Smooth muscle cell (in vitro differentiated cells): ENCODE measurements at regions not wholly inside any gene's neighbourhood (a gene's known extent, or its start where the extent isn't known, plus 50 kb on each side); places are given as distances from the start of the nearest gene placed in this dataset.

ENCODE experiments used
- DNase-seq: peaks from one replicate; lab custom pipeline; 2025; ENCODE audit not compliant: unreplicated experiment; lab: John Stamatoyannopoulos, UW
- H2AFZ ChIP-seq: fragments of 200-600 bp; sonication (generic); 2 replicates; pipeline ENCODE4 v1.6.0; 2016; ENCODE audit warnings: antibody characterized with exemption, low read depth, mild to moderate bottlenecking
- H3F3A ChIP-seq: fragments of 200-600 bp; sonication (generic); 2 replicates; pipeline ENCODE4 v1.6.0; 2017; ENCODE audit warnings: antibody characterized with exemption, low read depth
- H3K27ac ChIP-seq: fragments of 200-600 bp; sonication (generic); 2 replicates; pipeline ENCODE4 v1.5.1; 2016; ENCODE audit warnings: low read depth, mild to moderate bottlenecking
- H3K27me3 ChIP-seq: fragments of 200-600 bp; sonication (generic); 2 replicates; pipeline ENCODE4 v1.6.1; 2016; ENCODE audit warnings: low read depth, mild to moderate bottlenecking
- H3K36me3 ChIP-seq: fragments of 200-600 bp; sonication (generic); 2 replicates; pipeline ENCODE4 v1.5.1; 2016; ENCODE audit warnings: low read depth
- H3K4me1 ChIP-seq: fragments of 200-600 bp; sonication (generic); 2 replicates; pipeline ENCODE4 v1.5.1; 2016; ENCODE audit warnings: low read depth
- H3K4me2 ChIP-seq: fragments of 200-600 bp; sonication (generic); 2 replicates; pipeline ENCODE4 v1.6.0; 2016; ENCODE audit warnings: mild to moderate bottlenecking
- H3K4me3 ChIP-seq: fragments of 200-600 bp; sonication (generic); 2 replicates; pipeline ENCODE4 v1.5.1; 2016; ENCODE audit warnings: mild to moderate bottlenecking
- H3K79me2 ChIP-seq: fragments of 200-600 bp; sonication (generic); 2 replicates; pipeline ENCODE4 v1.6.0; 2016; ENCODE audit warnings: low read depth, mild to moderate bottlenecking
- H3K9ac ChIP-seq: fragments of 200-600 bp; sonication (generic); 2 replicates; pipeline ENCODE4 v1.6.0; 2016; ENCODE audit warnings: low read depth
- H3K9me3 ChIP-seq: fragments of 200-600 bp; sonication (generic); replicated peaks from 2 replicates; pipeline ENCODE4 v1.5.1; 2016; ENCODE audit warnings: low read depth
- H4K20me1 ChIP-seq: fragments of 200-600 bp; sonication (generic); 2 replicates; pipeline ENCODE4 v1.6.0; 2016; ENCODE audit warnings: low read depth
- WGBS: methylation state at CpG from one replicate; pipeline ENCODE4 v1.1.7; 2016; ENCODE audit warnings: low lambda C conversion rate; 5-methylcytosine and 5-hydroxymethylcytosine counted together
- TF ChIP-seq, protein P1 (sequence below): fragments of 200-600 bp; sonication (generic); IDR thresholded peaks from 2 replicates; pipeline ENCODE4 v1.5.1; 2017; ENCODE audit warnings: borderline replicate concordance, mild to moderate bottlenecking, antibody characterized with exemption; ENCODE audit not compliant: insufficient read depth, poor library complexity, severe bottlenecking

DNA sequence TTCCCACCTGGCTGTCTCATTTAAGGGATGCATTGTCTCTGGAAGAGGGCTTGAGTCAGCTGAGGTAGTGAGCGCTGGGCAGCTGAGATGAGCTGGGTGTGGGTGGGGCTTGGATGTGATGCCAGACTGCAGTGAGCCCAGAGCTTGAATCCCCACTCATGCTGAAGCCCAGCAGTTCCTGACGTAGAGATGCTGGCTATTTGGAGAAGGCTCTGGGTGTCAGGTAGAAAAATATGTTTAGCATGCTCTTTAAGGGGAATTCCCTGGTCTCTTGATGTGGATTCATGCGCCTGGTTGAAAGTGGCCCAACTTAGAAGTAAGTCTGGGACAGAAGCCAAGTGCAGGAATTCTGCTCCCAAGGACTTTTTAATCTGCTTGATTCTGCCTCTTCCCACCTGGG, 241.5 kb upstream of the IGFBP3 start:
- Histone ChIP-seq H3K27ac (no peak overlapping the region), H3K4me2 (no peak overlapping the region), H3F3A (peaks cover 4% of the 10 kb centered on the region), H3K9ac (no peak overlapping the region), H2AFZ (no peak overlapping the region), H3K4me3 (no peak overlapping the region), H3K27me3 (no peaks in the 10 kb centered on the region), H4K20me1 (no peaks in the 10 kb centered on the region), H3K9me3 (no peaks in the 10 kb centered on the region), H3K79me2 (no peaks in the 10 kb centered on the region), H3K4me1 (no peaks in the 10 kb centered on the region), H3K36me3 (no peaks in the 10 kb centered on the region)
- DNase-seq, result no peak
- 73% methylated on average over 3 of the region's 3 CpGs for WGBS
- TF ChIP-seq, protein P1, sequence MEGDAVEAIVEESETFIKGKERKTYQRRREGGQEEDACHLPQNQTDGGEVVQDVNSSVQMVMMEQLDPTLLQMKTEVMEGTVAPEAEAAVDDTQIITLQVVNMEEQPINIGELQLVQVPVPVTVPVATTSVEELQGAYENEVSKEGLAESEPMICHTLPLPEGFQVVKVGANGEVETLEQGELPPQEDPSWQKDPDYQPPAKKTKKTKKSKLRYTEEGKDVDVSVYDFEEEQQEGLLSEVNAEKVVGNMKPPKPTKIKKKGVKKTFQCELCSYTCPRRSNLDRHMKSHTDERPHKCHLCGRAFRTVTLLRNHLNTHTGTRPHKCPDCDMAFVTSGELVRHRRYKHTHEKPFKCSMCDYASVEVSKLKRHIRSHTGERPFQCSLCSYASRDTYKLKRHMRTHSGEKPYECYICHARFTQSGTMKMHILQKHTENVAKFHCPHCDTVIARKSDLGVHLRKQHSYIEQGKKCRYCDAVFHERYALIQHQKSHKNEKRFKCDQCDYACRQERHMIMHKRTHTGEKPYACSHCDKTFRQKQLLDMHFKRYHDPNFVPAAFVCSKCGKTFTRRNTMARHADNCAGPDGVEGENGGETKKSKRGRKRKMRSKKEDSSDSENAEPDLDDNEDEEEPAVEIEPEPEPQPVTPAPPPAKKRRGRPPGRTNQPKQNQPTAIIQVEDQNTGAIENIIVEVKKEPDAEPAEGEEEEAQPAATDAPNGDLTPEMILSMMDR, result no peak

DNA sequence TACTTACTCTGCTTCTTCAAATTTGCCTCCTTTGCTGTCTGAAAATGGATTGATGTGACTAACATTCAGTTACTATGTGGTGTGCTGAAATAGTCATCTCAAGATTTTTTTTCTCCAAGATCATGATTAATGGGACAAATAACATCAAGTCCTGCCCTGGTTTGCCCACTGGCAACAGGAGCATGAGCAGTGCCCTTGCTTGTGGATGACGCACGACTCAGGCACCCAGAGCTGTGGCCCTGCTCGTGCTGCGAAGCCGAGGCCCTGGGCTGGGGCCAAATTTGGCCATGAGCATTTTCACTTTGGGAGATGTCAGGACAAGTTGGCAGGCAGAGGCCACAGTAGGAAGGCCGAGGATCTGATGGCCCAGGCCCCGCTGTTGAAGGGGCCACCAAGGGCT, 239.8 kb upstream of the IGFBP3 start:
- Histone ChIP-seq H3K4me2 (no peak overlapping the region), H2AFZ (no peak overlapping the region), H3K79me2 (no peaks in the 10 kb centered on the region), H3K27me3 (no peaks in the 10 kb centered on the region), H3F3A (peaks cover 4% of the 10 kb centered on the region), H3K9me3 (no peaks in the 10 kb centered on the region), H3K4me3 (no peak overlapping the region), H3K27ac (no peak overlapping the region), H3K9ac (no peak overlapping the region), H4K20me1 (no peaks in the 10 kb centered on the region), H3K4me1 (no peaks in the 10 kb centered on the region), H3K36me3 (no peaks in the 10 kb centered on the region)
- 95% methylated on average over 7 of the region's 7 CpGs for WGBS
- DNase-seq, result no peak
- TF ChIP-seq, protein P1, result no peak

DNA sequence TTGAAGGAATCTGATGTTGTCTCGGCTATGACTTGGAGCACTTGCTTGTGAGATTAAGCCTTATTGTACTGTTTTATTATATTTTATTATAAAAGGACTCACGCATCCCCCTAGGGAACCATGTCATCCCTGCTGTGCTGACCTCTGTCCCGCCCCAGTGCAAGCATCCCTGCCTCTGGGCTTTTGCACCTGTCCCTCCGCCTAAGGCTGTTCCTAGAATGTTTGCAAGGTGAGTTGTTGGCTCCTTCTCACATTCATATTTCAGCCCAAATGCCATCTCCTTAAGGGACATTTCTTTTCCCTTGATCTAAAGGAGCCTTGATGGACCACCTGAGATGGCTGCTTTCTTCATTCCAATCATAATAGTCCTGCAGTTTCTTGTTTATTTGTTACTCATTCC, 236.9 kb upstream of the IGFBP3 start:
- WGBS, result 93% methylated on average over 4 of the region's 4 CpGs
- TF ChIP-seq, protein P1, result no peak
- H3K79me2 ChIP-seq, result no peaks in the 10 kb centered on the region
- no peaks in the 10 kb centered on the region for H3K9me3 ChIP-seq
- H3K27me3 ChIP-seq, result no peaks in the 10 kb centered on the region
- DNase-seq, result no peak
- H3K36me3 ChIP-seq, result no peaks in the 10 kb centered on the region
- H3K27ac ChIP-seq, result no peak overlapping the region
- no peak overlapping the region for H3K4me2 ChIP-seq
- H2AFZ ChIP-seq, result no peak overlapping the region
- no peaks in the 10 kb centered on the region for H4K20me1 ChIP-seq
- no peak overlapping the region for H3K9ac ChIP-seq
- H3K4me1 ChIP-seq, result no peaks in the 10 kb centered on the region
- H3K4me3 ChIP-seq, result no peak overlapping the region
- peaks cover 10% of the 10 kb centered on the region for H3F3A ChIP-seq

DNA sequence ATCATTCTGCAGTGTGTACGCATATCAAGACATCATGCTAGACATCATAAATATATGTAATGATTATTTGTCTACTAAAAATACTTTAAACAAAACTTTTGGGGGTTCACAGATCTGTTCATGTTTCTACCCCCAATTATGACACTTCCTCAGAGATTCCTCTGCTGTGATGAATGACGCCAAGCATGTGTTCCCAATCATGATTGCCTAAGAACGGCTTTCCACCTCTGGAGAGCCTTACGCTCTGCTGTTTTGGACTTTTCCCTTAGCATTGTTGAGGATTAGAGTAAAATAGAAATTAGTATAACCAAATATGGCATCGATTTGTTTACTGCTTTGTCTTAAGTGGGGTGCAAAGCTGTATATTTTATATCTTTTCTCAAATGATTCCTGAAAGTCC, 236.3 kb upstream of the IGFBP3 start:
- Histone ChIP-seq H3K79me2 (no peaks in the 10 kb centered on the region), H3K36me3 (no peaks in the 10 kb centered on the region), H3K27me3 (no peaks in the 10 kb centered on the region), H3K4me1 (no peaks in the 10 kb centered on the region), H3K27ac (no peak overlapping the region), H3F3A (peaks cover 10% of the 10 kb centered on the region), H3K4me3 (no peak overlapping the region), H3K9ac (no peak overlapping the region), H2AFZ (no peak overlapping the region), H4K20me1 (no peaks in the 10 kb centered on the region), H3K9me3 (no peaks in the 10 kb centered on the region), H3K4me2 (no peak overlapping the region)
- 85% methylated on average over 5 of the region's 5 CpGs for WGBS
- no peak for DNase-seq
- TF ChIP-seq, protein P1, result no peak
